Activated T-helper 17 cell treated with anti-CD3 and anti-CD28 coated beads, Interleukin-2, amount 50 U/mL, for 72 hours (primary cell): ENCODE measurements at regions not wholly inside any gene's neighbourhood (a gene's known extent, or its start where the extent isn't known, plus 50 kb on each side); places are given as distances from the start of the nearest gene placed in this dataset.

Experiments used
- ATAC-seq: fragments of 150-1000 bp; cut with Tn5 transposase; replicated peaks from 2 replicates; pipeline ENCODE4 v1.10.0; 2021; ENCODE audit warnings: mild to moderate bottlenecking, moderate library complexity
- H3K27ac Mint-ChIP-seq: one replicate; pipeline ENCODE4 v1.8.0; 2022; ENCODE audit warnings: mixed read lengths
- H3K27me3 Mint-ChIP-seq: one replicate; pipeline ENCODE4 v1.8.0; 2022; ENCODE audit warnings: mixed read lengths
- H3K36me3 Mint-ChIP-seq: one replicate; pipeline ENCODE4 v1.8.0; 2022; ENCODE audit warnings: low read depth, mild to moderate bottlenecking, mixed read lengths
- H3K4me1 Mint-ChIP-seq: one replicate; pipeline ENCODE4 v1.8.0; 2022; ENCODE audit warnings: mixed read lengths
- H3K4me3 Mint-ChIP-seq: one replicate; pipeline ENCODE4 v1.8.0; 2022; ENCODE audit warnings: mild to moderate bottlenecking, mixed read lengths
- H3K9me3 Mint-ChIP-seq: one replicate; pipeline ENCODE4 v1.8.0; 2022; ENCODE audit warnings: mixed read lengths

DNA sequence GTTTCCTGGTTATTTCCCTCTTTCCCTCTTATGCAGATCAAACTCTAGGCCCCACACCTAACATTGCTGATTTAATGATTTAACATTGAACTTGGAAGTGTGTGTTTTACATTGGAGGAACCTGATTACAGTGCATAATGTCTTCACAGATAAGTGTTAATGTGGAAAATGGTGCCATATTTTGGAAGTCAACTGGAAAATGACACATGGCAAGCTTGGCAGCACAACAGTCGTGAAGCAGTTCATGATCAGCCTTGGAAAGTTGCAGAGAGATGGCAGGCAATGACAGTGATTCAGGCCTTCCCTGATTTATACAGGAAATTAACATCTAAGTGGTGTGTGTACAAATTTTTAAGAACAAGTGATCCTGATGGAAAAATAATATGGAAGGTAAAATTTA lies 80.0 kb upstream of the CTNND2 start:
- Mint-ChIP-seq H3K27ac (no peak overlapping the region), H3K36me3 (no peaks in the 10 kb centered on the region), H3K9me3 (peaks cover 13% of the 10 kb centered on the region), H3K4me3 (no peak overlapping the region), H3K27me3 (no peaks in the 10 kb centered on the region), H3K4me1 (no peaks in the 10 kb centered on the region)
- ATAC-seq: no peak

GRCh38 chr5:11981986-11982385 lies 77.7 kb upstream of the CTNND2 start:
- H3K27ac Mint-ChIP-seq: no peak overlapping the region
- H3K4me1 Mint-ChIP-seq: no peaks in the 10 kb centered on the region
- peaks cover 13% of the 10 kb centered on the region for H3K9me3 Mint-ChIP-seq
- H3K36me3 Mint-ChIP-seq: no peaks in the 10 kb centered on the region
- H3K4me3 Mint-ChIP-seq: no peak overlapping the region
- no peak for ATAC-seq
- no peaks in the 10 kb centered on the region for H3K27me3 Mint-ChIP-seq

GRCh38 chr5:11977904-11978303 lies 73.7 kb upstream of the CTNND2 start:
- H3K4me3 Mint-ChIP-seq: no peak overlapping the region
- no peak for ATAC-seq
- no peaks in the 10 kb centered on the region for H3K4me1 Mint-ChIP-seq
- no peak overlapping the region for H3K27ac Mint-ChIP-seq
- H3K9me3 Mint-ChIP-seq: peaks cover 11% of the 10 kb centered on the region
- no peaks in the 10 kb centered on the region for H3K27me3 Mint-ChIP-seq
- no peaks in the 10 kb centered on the region for H3K36me3 Mint-ChIP-seq

- Mint-ChIP-seq H3K9me3 (peaks cover 4% of the 10 kb centered on the region), H3K4me1 (no peaks in the 10 kb centered on the region), H3K36me3 (no peaks in the 10 kb centered on the region), H3K27me3 (no peaks in the 10 kb centered on the region), H3K4me3 (no peak overlapping the region), H3K27ac (no peak overlapping the region)
- ATAC-seq: no peak
Observed at GRCh38 chr5:11973469-11973868, 69.2 kb upstream of the CTNND2 start.

DNA sequence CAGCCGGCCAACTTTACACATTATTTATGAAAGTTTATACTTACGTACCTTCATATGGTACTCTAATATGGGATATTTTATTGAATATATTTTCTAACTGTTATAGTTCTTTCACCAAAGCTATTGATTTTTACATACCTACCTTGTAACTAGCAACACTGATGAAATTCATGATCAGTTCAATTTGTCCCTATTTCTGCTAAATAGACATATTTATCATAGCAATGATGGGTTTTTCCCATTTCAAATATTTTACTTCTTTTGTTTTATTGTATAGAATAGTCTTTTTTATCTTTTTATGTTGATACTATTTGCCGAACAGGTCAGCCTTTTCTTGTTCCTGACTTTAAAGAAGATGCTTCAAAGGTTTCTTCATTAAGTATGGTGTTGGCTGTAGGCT lies 59.0 kb upstream of the CTNND2 start:
- no peak for ATAC-seq
- no peak overlapping the region for H3K27ac Mint-ChIP-seq

GRCh38 chr5:11962122-11962521 lies 57.9 kb upstream of the CTNND2 start:
- ATAC-seq: no peak
- no peaks in the 10 kb centered on the region for H3K27me3 Mint-ChIP-seq
- no peaks in the 10 kb centered on the region for H3K36me3 Mint-ChIP-seq
- no peak overlapping the region for H3K27ac Mint-ChIP-seq
- no peaks in the 10 kb centered on the region for H3K9me3 Mint-ChIP-seq
- no peak overlapping the region for H3K4me3 Mint-ChIP-seq
- H3K4me1 Mint-ChIP-seq: no peaks in the 10 kb centered on the region

More for the DNA sequence above, 59.0 kb upstream of the CTNND2 start:
- Mint-ChIP-seq H3K4me1 (no peaks in the 10 kb centered on the region), H3K27me3 (no peaks in the 10 kb centered on the region), H3K9me3 (no peaks in the 10 kb centered on the region), H3K4me3 (no peak overlapping the region), H3K36me3 (no peaks in the 10 kb centered on the region)

DNA sequence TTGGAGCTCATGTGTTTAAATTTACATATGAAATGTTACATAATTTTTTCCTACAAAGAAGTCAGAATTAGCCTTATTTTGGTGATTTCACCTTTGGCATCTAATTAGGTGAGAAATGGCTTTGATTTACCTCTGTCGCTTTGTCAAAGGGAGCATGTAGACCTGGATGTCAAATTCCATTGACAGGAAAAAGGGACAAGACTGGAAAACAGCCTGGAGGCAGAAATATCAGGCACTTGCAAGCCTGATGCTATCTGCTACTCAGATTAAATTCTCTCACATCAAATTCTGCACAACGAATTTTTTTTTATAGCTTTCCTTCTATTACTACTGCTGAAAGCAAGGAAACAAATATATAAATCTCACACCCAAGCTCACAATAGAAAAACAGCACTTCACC lies 54.1 kb upstream of the CTNND2 start:
- Mint-ChIP-seq H3K4me1 (no peaks in the 10 kb centered on the region), H3K27ac (no peak overlapping the region), H3K27me3 (no peaks in the 10 kb centered on the region), H3K36me3 (no peaks in the 10 kb centered on the region), H3K9me3 (peaks cover 11% of the 10 kb centered on the region), H3K4me3 (no peak overlapping the region)
- ATAC-seq: no peak

- Mint-ChIP-seq H3K27ac (no peak overlapping the region), H3K9me3 (peaks cover 15% of the 10 kb centered on the region), H3K4me3 (no peak overlapping the region), H3K4me1 (no peaks in the 10 kb centered on the region), H3K36me3 (no peaks in the 10 kb centered on the region), H3K27me3 (no peaks in the 10 kb centered on the region)
- no peak for ATAC-seq
Observed at GRCh38 chr5:11955331-11955730, 51.1 kb upstream of the CTNND2 start.
